Esophagus squamous epithelium (tissue), 4 donors: ENCODE measurements at regions not wholly inside any gene's neighbourhood (a gene's known extent, or its start where the extent isn't known, plus 50 kb on each side); places are given as distances from the start of the nearest gene placed in this dataset.

Experiments used
- POLR2A ChIP-seq, 4 donors: fragments of 450-650 bp; IDR thresholded peaks; one replicate each; pipeline ENCODE4 v1.6.1; 2017; ENCODE audit warnings: antibody characterized with exemption in 4 of 4, mild to moderate bottlenecking in 4 of 4, moderate library complexity in 3 of 4
- TF ChIP-seq, protein P1 (sequence below), 6 experiments: fragments of 450-650 bp in 4 of 6; fragments of 200-600 bp in 2 of 6; sonication (generic) in 2 of 6; IDR thresholded peaks; one replicate each; pipeline ENCODE4 v1.5.1; 2016 to 2019; ENCODE audit warnings: antibody characterized with exemption in 6 of 6, mild to moderate bottlenecking in 4 of 6, moderate library complexity in 4 of 6

DNA sequence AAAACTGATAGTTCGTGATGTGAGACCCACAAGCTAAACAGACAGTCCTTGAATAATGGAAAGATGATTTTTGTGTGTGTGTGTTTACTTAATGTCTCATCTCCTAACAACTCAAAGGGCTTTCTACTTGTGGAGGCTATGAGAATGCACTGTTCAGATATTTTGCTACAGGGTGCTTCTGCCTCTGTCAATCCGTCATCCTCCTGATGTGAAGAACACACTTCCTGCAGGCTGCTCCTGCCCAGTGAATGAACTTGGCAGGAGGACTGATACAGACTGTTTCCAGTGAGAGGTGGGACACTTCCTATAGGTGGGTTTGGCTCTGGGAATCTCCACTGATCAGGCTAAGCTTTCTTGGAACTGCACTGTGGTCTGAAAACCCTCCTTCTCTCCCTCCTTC lies 168.4 kb upstream of the STARD13 start:
- TF ChIP-seq, protein P1, sequence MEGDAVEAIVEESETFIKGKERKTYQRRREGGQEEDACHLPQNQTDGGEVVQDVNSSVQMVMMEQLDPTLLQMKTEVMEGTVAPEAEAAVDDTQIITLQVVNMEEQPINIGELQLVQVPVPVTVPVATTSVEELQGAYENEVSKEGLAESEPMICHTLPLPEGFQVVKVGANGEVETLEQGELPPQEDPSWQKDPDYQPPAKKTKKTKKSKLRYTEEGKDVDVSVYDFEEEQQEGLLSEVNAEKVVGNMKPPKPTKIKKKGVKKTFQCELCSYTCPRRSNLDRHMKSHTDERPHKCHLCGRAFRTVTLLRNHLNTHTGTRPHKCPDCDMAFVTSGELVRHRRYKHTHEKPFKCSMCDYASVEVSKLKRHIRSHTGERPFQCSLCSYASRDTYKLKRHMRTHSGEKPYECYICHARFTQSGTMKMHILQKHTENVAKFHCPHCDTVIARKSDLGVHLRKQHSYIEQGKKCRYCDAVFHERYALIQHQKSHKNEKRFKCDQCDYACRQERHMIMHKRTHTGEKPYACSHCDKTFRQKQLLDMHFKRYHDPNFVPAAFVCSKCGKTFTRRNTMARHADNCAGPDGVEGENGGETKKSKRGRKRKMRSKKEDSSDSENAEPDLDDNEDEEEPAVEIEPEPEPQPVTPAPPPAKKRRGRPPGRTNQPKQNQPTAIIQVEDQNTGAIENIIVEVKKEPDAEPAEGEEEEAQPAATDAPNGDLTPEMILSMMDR (IDR thresholded peaks at IDR 0.05), result no peak
- TF ChIP-seq POLR2A (IDR thresholded peaks at IDR 0.05), result no peak
